Vagina (tissue), 2 donors: ENCODE measurements at regions not wholly inside any gene's neighbourhood (a gene's known extent, or its start where the extent isn't known, plus 50 kb on each side); places are given as distances from the start of the nearest gene placed in this dataset.

Experiments
- POLR2A ChIP-seq, 2 donors: fragments of 450-650 bp; IDR thresholded peaks; one replicate each; pipeline ENCODE4 v1.6.1; 2017; ENCODE audit warnings: antibody characterized with exemption in 2 of 2, mild to moderate bottlenecking in 2 of 2, moderate library complexity in 2 of 2
- POLR2AphosphoS5 ChIP-seq, 2 donors: sonication (generic); formaldehyde crosslinking; IDR thresholded peaks; one replicate each; pipeline ENCODE4 v1.9.0; 2017; ENCODE audit warnings: antibody characterized with exemption in 2 of 2, mild to moderate bottlenecking in 2 of 2, low read depth in 1 of 2; ENCODE audit not compliant: insufficient read depth in 1 of 2
- TF ChIP-seq, protein P1 (sequence below), 3 experiments: fragments of 450-650 bp in 2 of 3; fragments of 200-600 bp in 1 of 3; sonication (generic) in 1 of 3; IDR thresholded peaks; one replicate each; pipeline ENCODE4 v1.5.1; 2017 to 2019; ENCODE audit warnings: antibody characterized with exemption in 3 of 3, mild to moderate bottlenecking in 2 of 3, moderate library complexity in 2 of 3

DNA sequence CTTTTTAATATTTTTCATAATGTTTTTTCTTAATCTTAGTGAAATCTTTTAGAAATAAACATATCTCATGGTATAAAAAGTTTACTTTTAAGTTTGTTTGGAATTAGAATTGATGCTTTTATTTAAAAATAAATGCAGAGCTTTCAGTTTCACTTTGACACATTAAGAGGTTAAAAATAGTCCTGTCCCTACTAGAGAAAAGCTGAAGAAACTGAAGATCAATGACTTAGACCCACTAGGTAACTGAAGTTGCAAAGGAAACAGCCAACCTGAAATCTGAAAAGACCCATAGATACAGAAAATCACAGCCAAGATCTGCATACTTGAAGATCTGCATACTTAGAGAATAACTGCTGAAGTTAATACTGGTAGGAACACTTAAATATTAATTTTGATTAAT, 237.6 kb downstream of the RAP2B start:
- TF ChIP-seq, protein P1, sequence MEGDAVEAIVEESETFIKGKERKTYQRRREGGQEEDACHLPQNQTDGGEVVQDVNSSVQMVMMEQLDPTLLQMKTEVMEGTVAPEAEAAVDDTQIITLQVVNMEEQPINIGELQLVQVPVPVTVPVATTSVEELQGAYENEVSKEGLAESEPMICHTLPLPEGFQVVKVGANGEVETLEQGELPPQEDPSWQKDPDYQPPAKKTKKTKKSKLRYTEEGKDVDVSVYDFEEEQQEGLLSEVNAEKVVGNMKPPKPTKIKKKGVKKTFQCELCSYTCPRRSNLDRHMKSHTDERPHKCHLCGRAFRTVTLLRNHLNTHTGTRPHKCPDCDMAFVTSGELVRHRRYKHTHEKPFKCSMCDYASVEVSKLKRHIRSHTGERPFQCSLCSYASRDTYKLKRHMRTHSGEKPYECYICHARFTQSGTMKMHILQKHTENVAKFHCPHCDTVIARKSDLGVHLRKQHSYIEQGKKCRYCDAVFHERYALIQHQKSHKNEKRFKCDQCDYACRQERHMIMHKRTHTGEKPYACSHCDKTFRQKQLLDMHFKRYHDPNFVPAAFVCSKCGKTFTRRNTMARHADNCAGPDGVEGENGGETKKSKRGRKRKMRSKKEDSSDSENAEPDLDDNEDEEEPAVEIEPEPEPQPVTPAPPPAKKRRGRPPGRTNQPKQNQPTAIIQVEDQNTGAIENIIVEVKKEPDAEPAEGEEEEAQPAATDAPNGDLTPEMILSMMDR (IDR thresholded peaks at IDR 0.05) = no peak
- TF ChIP-seq POLR2AphosphoS5 (IDR thresholded peaks at IDR 0.05; ENCODE audit: insufficient read depth in 1 of 2, low read depth in 1 of 2) (no peak), POLR2A (IDR thresholded peaks at IDR 0.05) (no peak)
